GM21723 (cell line): ENCODE measurements at regions not wholly inside any gene's neighbourhood (a gene's known extent, or its start where the extent isn't known, plus 50 kb on each side); places are given as distances from the start of the nearest gene placed in this dataset.
A peak's percentile ranks its signal among the peaks of the same experiment; 100 is the strongest.

Experiments used
- ATAC-seq: cut with Tn5 transposase; IDR thresholded peaks from one replicate; pipeline ENCODE4 v1.9.1; 2021; ENCODE audit warnings: mild to moderate bottlenecking, moderate library complexity; ENCODE audit not compliant: unreplicated experiment

DNA sequence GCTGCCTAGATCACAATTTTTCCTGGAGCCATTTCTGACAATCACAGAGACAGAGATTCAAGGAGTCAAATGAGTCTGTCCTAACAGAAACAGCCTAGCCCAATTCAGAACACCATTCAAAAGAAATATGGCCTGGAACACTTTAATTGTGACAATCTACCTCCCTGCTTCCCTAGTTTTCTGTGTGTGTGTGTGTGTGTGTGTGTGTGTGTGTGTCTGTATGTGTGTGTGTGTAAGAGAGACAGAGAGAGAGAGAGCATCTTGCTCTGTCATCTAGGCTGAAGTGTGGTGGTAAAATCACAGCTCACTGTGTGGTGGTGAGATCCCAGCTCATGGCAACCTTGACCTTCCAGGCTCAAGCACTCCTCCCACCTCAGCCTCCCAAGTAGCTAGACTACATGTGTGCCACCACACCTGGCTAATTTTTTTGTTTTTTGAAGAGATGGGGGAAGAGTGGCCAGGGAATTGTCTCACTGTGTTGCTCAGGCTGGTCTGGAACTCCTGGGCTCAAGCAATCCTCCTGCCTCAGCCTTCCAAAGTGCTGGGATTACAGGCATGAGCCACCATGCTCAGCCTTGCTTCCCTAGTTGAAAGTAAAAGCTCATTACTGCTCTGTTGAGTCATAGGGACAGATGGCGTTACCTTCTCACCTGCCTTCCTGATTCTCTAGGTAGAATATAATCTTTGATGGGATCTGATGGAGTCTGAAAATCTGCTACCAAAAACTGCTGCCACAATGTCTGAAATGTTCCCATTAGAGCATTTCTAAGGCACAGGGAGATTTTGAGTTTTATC is 89.6 kb upstream of the BEND6 start:
- no peak for ATAC-seq

DNA sequence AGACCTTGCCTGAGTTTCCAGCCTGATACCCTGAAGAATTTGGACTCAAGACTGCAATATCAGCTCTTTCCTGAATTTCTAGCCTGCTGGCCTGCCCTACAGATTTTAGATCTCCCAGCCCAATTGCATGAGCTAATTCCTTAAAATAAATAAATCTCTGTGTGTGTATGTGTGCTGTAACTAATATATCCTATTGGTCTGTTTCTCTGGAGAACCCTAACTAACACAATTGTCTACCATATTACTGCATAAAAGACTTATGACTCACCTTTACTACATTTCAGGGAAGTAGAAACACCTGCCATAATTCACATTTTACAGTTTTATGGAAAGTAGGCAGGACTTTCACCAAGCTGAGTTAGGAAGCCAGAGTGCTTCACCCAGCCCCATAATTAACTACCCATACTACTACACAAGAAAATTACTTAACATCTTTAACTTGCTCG is 90.7 kb upstream of the BEND6 start:
- no peak for ATAC-seq

DNA sequence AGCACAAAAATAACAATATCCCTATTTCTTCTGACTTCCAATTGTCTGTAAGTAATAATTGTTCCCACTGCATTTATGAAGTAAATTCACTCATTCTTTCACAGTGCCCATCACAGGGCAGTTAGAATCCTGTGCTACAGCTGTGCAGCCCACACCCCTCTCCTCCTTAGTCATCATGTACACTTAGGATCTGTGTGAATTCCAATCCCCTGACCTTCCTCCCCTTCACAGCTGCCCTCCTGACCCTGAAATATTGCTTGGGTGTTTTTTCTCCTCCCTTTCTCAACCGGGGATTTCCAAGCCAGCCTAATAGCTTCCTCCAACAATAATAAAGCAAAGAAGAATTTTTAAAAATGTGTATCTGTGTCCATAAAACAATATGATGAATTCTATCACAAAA is 91.5 kb upstream of the BEND6 start:
- ATAC-seq = no peak

DNA sequence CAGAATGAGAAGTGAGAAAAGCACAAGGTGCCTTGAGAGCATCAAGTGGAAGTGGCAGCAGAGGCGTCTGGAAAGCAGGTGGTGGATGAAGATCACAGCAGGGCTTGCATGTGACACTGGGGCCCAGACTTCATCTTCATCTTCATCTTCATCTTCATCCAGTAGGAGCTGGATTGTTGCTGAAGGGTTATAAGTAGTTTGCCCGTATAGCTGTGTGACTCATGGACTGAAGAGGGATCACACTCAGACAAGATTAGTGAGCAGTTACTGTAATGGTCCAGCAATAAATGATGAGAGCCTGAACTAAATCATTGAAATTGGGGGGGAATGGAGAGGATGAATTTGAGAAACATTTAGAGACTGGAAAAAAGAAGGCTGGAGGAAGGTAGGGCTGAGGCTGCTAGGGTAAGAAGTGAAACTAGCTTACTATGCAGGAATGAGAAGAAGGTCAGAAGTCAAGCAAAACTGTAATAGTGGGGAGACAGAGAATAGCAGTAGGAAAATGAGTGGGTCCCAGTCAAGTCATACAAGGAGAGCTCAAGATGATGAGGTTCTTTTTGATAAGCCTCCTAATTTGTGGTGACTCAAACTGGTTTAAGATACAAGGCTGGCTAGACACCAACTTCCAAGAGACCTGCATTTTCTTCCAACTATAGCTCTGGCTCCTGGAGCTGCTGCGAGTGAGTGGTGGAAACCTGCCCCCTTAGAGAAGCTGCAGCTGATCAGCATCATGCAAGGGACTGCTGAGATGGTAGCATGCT is 92.3 kb upstream of the BEND6 start:
- ATAC-seq = no peak

DNA sequence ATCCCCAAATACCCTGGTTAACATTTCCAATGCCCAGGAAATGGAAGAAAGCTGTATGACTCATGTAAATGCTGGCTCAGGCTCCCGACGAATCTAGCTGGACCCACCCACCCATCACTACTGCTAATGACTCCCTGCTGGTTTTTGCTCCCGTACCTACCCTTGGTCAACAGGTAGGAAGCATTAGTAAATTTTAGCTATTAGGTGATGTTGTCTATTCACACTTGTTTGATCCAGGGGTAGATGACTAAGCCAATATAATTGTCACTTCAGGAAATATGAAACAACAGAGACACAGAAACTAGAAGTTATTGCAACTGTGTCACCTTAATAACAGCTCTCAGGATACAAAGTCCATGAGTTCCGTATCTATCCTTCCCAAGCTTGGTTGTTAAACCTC is 94.4 kb upstream of the BEND6 start:
- ATAC-seq = no peak

DNA sequence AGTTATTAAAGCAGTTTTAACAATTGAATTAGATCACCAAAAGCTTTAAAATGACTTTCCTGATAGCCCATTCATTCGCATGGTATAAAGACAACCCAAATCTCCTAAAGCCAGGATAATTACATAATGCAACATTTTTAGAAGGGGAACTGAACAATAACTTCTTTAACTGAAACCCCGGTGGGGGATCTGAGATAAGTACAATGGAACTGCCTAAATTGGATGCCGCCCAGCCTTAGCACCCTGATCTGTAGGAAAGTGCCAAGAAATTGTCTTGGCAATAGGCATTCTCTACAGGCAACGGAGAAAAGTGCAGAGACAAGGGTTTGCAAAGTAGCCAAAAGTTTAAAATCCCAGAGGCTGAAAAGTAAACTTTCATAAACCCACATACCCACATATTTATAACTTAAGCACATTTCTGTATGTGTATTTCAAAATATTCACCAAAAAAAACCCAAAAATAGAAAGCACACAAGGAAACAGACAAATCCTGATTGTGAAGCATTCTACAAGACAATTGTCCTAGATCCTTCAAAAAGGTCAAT is 98.8 kb upstream of the BEND6 start:
- no peak for ATAC-seq

DNA sequence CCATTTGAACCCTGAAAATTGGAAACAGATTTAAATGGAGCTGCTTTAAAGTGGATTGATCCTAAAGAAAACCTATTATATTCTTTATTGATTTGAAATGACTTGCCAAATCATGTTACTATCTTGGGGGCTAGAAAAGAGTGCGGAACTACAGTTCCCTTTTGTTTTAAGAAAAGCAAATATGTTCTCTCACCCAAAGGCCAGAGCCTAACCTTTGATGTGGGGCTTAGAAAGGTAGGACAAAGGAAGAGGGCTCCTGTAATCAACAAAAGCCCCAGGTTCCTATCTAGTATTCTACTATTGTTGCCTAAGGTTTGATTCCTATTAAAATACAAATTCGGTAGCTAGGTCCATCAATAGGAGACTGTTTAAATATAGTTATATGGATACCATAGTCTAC is 100.8 kb upstream of the BEND6 start:
- no peak for ATAC-seq

DNA sequence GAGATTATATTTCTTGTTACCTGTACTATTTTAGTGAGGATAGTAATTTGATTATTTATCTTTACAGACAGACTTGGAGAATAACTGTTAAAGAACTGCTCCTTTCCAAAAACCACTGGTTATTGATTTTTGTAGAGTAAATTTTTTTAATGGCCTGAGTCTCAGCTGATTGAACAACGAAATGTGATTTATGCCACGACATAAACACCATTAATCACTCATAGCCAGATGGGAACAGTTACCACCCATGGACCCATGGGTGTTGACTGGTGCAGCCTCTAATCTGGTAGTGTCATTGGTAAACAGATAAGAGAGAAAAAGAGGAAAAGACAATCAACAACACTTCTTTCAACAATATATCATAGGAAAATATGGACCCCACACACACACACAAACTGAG is 101.4 kb upstream of the BEND6 start:
- ATAC-seq = no peak

DNA sequence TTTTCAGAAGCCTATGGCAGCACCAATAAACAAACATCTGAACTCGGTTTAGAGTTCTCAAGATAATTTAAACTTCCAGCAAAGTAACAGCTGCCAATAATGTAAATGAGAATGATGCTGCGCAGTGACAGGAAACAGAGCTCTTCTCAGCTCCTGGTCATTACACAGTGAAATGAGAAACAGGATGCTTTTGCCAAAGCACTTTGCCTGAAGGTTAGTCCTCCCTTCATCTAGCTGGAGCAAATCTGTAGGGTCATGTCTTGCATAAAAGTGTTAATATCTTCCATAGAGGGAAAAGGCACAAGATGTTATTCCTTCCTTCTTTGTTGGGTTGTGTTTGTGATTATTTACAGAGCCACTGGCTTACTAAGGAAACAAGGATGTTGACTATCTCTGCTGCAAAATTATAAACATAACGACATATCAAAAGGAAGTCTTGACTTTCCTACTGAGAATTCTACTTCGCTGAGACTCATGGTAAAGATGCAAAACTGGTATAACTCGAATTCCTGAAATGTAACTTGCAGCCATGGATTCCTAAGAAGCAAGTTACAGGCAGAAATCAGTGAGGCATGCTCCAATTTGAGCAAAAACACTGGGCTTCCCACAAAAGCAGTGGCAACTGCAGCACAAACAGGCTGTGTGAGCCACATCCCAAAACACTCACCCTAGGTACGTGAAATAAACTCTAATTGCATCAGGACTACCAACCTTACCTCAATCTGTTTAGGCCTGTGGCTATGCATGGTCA is 102.5 kb upstream of the BEND6 start:
- peak; percentile 28 for ATAC-seq

DNA sequence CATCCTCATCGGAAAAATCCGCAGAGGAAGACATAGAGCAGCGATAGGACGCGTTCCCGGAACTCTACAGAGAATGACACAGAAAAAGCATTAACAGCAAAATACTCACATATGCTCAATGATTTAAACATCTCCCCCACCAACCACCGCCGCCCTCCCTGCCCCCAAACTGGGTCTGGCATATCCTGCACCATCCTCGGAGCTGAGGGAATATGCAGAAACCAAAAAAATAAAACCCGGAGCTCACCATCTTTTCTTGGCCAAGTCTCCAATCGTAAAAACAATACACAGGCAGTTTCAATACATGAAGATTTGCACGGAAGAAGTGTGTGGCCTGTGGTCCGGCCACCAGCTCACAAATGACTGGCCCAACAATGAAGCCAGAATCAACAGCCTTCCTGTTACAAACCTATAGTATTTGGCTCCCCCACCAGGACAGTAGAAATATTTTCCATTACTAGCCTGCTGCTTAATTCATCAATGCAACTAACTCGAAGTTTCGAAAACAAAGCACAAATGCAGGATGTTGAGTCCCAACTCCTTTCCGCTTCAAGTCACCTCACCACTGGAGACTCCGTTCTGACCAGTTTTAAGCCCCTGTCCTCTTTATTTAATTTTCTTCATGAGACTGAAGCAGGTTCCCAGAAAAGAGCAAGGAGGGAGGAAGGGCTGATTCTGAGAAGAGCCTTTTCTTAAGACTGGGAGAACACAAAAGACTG is 103.2 kb upstream of the BEND6 start:
- peak; percentile 91 for ATAC-seq

DNA sequence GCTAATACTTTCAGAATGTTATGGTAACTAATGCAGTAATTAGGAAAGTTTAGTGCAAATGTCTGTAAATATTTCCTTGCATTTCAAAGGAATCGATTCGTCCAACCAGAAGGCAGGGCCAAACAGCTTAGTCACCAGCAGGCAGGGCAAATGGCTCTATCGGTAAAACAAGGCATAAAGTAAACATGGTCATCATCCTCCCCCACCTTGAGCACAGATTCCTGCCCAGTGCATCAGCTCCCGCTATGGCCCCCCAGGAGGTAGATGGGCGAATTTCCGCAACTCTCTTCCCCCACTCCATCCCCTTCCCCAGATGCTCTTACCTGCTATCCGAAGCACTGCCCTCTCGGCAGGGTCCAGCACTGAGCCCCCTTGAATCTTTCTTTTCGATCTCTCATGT is 103.8 kb upstream of the BEND6 start:
- no peak for ATAC-seq

DNA sequence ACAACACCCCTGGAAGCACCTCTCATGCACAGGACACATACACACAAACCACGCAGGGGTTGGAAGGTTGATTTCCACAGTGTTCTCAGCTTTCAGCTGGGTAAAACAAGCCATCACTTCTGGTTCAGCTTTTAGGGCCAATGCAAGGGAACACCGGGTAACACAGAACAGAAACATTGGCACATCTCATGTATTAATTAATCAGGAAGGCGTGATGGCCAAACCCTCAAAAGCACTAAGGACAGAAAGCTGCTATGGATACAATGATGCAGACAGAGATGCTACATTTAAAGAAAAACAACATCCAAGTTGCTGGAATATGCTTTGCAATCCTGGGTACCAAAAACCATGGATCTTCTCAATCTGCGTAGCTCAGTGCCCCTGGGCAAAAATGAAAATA is 104.3 kb upstream of the BEND6 start:
- ATAC-seq = no peak

DNA sequence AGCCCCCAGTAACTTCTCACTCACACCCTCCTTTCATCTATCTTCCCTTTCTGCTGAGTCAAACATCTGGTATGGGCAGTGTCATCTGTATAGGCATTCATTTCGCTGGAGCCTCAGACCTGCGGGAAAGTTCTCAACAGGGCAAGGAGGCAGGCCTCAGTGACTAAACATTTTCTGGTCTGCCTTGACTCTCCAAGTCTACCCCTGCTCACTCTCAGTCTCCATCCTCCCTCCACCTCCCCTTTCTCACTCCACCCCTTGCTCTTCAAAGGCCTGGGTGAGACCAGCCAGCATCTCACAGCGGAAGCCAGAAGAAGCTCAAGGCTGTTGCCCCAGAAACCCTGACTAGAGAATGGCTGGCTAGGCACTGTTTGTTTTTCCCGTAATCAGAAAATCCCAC is 105.0 kb upstream of the BEND6 start:
- no peak for ATAC-seq

DNA sequence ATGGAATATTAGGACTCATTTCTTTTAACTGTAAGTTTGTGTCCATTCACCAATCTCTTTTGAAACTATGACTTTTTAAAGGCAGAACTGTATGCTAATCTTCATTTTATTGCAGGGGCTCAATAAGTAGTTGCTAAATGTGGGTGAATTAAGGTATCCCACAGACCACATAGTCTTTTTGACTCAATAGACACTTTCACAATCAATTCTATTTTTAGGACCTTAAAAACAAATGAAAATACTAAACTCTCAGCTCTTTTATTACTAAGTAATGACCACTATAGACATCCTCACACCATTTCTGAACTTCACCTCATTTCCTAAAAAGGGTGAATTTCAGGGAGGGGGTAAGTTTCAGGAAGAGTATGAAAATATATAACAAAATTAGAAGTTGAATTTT is 106.8 kb upstream of the BEND6 start:
- no peak for ATAC-seq

DNA sequence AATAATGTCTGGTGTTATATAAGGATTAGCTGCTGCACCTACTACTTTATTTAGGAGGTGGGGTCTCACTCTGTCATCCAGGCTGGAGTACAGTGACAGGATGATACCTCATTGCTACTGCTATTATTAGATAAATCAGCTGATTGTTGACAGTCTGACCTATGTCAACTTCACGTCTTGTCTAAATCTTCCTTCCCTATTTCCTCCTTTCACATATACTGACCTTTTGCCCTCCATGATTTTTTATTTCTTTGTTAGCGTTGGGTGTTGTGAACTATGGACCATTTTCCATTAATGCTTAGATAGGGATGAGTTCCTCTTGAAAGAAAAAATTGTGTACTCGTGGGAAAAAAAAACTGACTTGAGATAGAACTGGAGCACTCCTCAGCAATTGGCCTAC is 109.9 kb upstream of the BEND6 start:
- ATAC-seq = no peak

DNA sequence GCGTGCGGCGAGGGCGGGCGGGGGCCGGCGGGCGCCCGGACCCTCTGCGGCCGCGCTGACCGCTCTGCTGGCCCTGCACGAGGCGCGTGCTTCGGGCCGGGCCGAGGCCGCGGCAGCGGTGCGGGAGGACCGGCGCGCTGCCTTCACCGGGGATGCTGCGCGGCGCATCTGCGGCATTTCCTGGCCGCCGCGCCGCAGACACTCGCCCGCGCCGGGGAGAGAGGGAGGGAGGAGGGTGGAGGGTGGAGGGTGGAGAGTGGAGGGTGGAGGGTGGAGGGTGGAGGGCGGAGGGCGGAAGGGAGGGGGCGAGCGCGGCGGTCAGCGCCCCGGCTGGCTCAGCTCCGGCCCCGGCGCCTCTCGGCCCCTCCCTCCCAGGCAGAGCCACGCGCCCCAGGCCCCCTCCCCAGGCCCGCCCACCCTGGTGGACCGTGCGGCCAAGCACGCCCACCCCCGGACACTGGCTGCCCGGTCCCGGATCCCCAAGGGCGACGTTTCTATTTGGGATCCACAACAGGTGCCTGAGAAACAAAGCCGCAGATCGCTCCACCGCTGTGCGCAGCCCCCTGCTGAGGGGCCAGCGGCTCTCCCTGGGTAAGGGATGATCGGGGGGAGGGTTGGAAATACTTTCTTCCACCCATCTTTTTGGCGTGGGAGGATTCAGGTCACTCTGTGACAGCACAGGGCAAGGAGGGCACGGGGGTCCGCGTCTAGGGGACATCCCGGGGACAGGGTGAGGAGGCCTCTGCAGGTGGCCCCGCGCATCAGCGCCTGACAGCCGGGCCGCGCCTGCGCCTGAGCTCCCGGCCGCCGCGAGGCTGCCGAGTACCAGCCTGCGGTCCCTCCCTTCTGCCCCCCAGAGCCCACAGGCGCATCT is 111.2 kb upstream of the BEND6 start:
- peak; percentile 81 for ATAC-seq

DNA sequence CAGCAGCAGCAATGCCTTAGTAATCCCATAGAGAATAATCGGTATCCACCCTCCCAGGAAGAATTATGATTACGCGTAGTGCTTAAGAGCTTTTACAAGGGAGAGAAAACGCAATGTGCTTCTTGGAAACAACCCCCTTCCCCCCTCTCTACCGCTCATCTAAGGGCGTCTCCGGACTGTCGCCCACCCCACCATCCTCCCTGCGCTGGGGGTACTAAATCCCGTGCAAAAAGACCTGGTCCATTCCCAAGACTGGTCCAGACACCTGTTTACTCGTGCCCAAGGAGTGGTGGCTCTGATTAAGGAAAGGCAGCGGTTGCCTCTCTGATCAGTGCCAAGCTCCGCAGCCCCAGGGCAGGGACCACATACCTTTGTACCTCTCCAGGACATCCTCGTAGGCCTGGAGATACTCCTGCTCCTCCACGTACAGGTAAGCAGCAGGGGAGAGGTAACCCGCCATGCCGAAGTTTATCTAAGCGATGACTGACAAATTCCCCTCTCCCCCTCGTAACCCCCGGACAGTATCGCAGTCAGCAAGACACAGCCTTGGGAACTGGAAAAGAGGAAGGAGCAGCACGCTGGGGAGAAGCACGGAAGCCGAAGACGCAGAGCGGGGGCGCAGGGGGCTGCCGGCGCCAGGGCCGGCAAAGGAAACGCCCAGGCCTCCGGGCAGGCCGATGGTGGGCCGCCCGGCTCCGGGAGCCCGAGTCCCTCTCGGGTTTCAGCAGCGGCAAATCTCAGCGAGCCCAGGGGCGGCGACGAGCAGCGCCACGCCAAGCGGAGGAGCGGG is 112.0 kb upstream of the BEND6 start:
- ATAC-seq = peak; percentile 24

DNA sequence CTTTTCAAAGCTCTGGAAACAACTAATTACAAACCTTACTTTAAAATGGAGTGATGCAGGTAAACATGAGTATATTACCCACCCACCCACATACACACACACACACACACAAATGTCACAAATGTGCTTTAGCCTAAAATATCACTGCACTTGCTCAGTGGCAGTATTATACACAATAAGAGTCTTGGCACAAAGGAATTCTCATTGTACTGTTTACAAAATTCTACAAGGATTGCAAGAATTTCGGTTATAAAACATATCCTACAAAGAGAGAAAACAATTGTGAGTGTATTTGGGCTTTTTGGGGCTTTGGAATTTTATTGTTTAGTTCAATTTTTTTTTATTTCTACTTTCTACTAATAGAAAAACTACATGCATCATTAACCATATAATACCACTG is 113.2 kb upstream of the BEND6 start:
- ATAC-seq = no peak

DNA sequence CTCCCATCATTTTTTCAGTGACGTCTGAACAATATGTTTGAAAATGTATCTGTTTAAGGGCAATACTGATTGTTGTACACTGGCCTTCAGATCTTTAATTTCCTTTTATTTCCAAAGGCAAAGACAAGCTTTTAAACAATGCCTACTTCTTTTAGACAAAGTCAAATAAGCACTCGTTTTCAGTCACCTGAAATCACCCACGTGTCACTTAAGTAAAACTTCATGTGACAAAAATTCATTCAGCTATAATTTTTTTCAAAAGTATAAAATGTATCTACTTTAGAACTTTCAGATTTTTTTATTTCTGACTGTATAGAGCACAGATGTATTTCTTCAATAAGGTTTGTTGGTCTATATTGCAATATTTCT is 113.5 kb upstream of the BEND6 start:
- no peak for ATAC-seq
